Heart right ventricle (tissue), 16 donors: ENCODE measurements at regions not wholly inside any gene's neighbourhood (a gene's known extent, or its start where the extent isn't known, plus 50 kb on each side); places are given as distances from the start of the nearest gene placed in this dataset.

ENCODE experiments used
- ATAC-seq, 8 donors: fragments of 200-7000 bp; cut with Tn5 transposase; one replicate each; pipeline ENCODE4 v1.9.1; 2020; ENCODE audit warnings: mild to moderate bottlenecking in 8 of 8, moderate library complexity in 8 of 8, moderate number of reproducible peaks in 1 of 8
- DNase-seq, 2 donors: peaks; one replicate each; pipeline ENCODE4 v3.0.0-alpha.2; 2020
- H3K27ac ChIP-seq, 10 donors: fragments of 200-600 bp; sonication (generic) in 2 of 10; one replicate each; pipeline versions ENCODE4 v1.5.0 to v1.8.0; 2020 to 2022; ENCODE audit warnings: mild to moderate bottlenecking in 3 of 10
- H3K27me3 ChIP-seq, 7 donors: fragments of 200-600 bp; one replicate each; pipeline ENCODE4 v1.8.0; 2021 to 2022; ENCODE audit warnings: mild to moderate bottlenecking in 2 of 7
- H3K36me3 ChIP-seq, 9 donors: fragments of 200-600 bp; sonication (generic) in 1 of 9; one replicate each; pipeline versions ENCODE4 v1.5.0 to v1.8.0; 2020 to 2022; ENCODE audit warnings: mild to moderate bottlenecking in 2 of 9
- H3K4me1 ChIP-seq, 9 donors: fragments of 200-600 bp; sonication (generic) in 1 of 9; one replicate each; pipeline versions ENCODE4 v1.5.0 to v1.8.0; 2020 to 2022; ENCODE audit warnings: mild to moderate bottlenecking in 4 of 9
- H3K4me3 ChIP-seq, 10 donors: fragments of 200-600 bp; sonication (generic) in 2 of 10; one replicate each; pipeline versions ENCODE4 v1.5.0 to v1.8.0; 2020 to 2022; ENCODE audit warnings: mild to moderate bottlenecking in 7 of 10, moderate library complexity in 2 of 10
- H3K9me3 ChIP-seq, 11 donors: fragments of 200-600 bp in 10 of 11; sonication (generic) in 2 of 11; one replicate each; pipeline versions ENCODE4 v1.5.0 to v1.8.0; 2013 to 2022; ENCODE audit warnings: mild to moderate bottlenecking in 2 of 11, control low read depth in 1 of 11, moderate library complexity in 1 of 11
- WGBS, 2 donors: extraction: QIAGEN DNeasy Blood & Tissue Kit; methylation state at CpG; one replicate each; pipeline ENCODE4 v1.1.7; 2013; ENCODE audit warnings: inconsistent platforms in 1 of 2; 5-methylcytosine and 5-hydroxymethylcytosine counted together
- intact Hi-C, 10 donors: fragments of 100-400 bp; cut with DNase I; formaldehyde crosslinking; loops; one replicate each; pipeline versions ENCODE4 v1.11.1 to v1.14.2; 2022
- TF ChIP-seq, protein P1 (sequence below), 9 donors: fragments of 200-600 bp; sonication (generic) in 2 of 9; IDR thresholded peaks; one replicate each; pipeline versions ENCODE4 v1.5.0 to v1.8.0; 2021 to 2022; ENCODE audit warnings: antibody characterized with exemption in 9 of 9, mild to moderate bottlenecking in 5 of 9, moderate library complexity in 1 of 9
- donor health status: Arrhythmogenic right ventricular cardiomyopathy.
- donor health status: ischemic (EF 13 %, LVEDD 7.1; RV severe dilation, severe dysfunction).
- donor health status: healthy with polysubstance abuse.
- donor health status: DM: no; HTN: yes; CAD: no.
- donor health status: DM: no; HTN: no; CAD: no.
- donor health status: ischemic (EF 25% LVEDD 6.9; RV normal size, moderate dysfunction).
- donor health status: ischemic (EF 25% LVEDD 5.7; RV mildly dilated, moderate dysfunction).
- donor health status: healthy.
- donor health status: DM: yes; HTN: yes; CAD: no.
- donor health status: Ischemic cardiomyopathy.
- donor health status: ischemic (EF 35%, LVEDD 5.7; RV mildly dilated, moderate dysfunction).
- donor health status: nonischemic (EF 11% LVEDD 7.7; RV severe dilation, severe dysfunction).
- donor health status: DM: yes; HTN: yes; CAD: no.
- donor health status: PGD.
- donor health status: ischemic (EF 29% LVEDD 5.4; RV normal size, mild dysfunction).
- donor health status: nonischemic (EF 23%, LVEDD 6.1; RV moderate dilation, normal function).

DNA sequence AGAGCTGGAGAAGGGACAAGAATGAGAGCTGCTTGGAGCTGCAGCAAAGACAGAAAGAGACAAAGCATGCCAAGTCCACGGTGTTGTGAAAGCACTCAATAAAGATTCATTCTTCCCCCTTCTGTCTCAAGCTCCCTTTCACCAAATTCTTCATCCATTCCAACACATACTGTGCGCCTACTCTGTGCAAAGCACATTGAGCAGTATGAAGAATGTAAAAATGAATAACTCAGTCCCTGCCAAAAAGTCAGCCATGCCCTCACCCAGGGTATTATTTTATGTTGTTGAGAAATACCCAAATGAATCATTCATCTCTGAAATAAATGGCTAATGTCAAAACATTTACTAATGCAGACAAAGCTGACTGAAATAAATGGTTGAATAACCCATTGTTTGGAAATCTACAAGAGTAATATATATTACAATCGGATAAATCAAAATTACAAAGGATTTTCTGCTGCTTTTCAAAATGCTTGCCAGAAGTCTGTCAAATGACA lies 282.9 kb upstream of the IRX5 start:
- ATAC-seq, result no peak
- TF ChIP-seq, protein P1, sequence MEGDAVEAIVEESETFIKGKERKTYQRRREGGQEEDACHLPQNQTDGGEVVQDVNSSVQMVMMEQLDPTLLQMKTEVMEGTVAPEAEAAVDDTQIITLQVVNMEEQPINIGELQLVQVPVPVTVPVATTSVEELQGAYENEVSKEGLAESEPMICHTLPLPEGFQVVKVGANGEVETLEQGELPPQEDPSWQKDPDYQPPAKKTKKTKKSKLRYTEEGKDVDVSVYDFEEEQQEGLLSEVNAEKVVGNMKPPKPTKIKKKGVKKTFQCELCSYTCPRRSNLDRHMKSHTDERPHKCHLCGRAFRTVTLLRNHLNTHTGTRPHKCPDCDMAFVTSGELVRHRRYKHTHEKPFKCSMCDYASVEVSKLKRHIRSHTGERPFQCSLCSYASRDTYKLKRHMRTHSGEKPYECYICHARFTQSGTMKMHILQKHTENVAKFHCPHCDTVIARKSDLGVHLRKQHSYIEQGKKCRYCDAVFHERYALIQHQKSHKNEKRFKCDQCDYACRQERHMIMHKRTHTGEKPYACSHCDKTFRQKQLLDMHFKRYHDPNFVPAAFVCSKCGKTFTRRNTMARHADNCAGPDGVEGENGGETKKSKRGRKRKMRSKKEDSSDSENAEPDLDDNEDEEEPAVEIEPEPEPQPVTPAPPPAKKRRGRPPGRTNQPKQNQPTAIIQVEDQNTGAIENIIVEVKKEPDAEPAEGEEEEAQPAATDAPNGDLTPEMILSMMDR (IDR thresholded peaks at IDR 0.05), result no peak
- no peaks in the 10 kb centered on the region for H3K36me3 ChIP-seq
- DNase-seq, result no peak
- H3K27ac ChIP-seq, result no peak overlapping the region
- H3K4me3 ChIP-seq, result no peak overlapping the region
- 58 to 73% methylated on average over 3 of the region's 3 CpGs for WGBS, 2 donors
- H3K27me3 ChIP-seq, result peaks cover 0 to 1% (median 0%) of the 10 kb centered on the region in 7 donors
- H3K9me3 ChIP-seq, result no peaks in the 10 kb centered on the region
- peaks cover 0 to 3% (median 0%) of the 10 kb centered on the region in 9 donors for H3K4me1 ChIP-seq
- intact Hi-C loops, result loop anchor here in 1 of 10 donors (10.0 kb wide), 1 partner anchor 363 kb away; the partner anchor contains the start of gene IRX3

DNA sequence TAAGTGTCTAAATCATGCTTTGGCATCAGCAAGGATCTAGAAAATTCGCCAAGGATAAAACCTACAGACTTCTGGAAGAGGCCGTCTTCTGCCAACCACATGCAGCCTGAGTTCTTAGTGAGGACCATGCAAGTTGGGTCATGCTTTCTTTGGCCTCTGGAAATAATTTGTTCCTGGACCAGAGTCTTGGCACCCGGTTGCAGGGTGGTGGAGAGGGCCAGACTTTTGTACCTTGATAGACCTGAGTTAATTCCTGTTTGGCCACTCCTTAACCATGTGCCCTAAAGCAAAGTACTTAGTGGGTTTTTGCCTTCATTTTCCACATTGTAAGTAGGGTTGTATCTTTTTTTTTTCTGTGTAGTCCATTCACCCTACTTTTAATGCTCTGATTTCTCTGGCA lies 283.4 kb upstream of the IRX5 start:
- intact Hi-C loops, result loop anchor here in 1 of 10 donors (10.0 kb wide), 1 partner anchor 362 kb away; the partner anchor contains the start of gene IRX3
- TF ChIP-seq, protein P1 (IDR thresholded peaks at IDR 0.05), result no peak
- DNase-seq (no peak), ATAC-seq (no peak)
- Histone ChIP-seq H3K9me3 (no peaks in the 10 kb centered on the region), H3K4me1 (peaks cover 0 to 3% (median 0%) of the 10 kb centered on the region in 9 donors), H3K27me3 (peaks cover 0 to 5% (median 0%) of the 10 kb centered on the region in 7 donors), H3K27ac (no peak overlapping the region), H3K4me3 (no peak overlapping the region), H3K36me3 (no peaks in the 10 kb centered on the region)
- 91 to 92% methylated on average over 3 of the region's 3 CpGs for WGBS, 2 donors

DNA sequence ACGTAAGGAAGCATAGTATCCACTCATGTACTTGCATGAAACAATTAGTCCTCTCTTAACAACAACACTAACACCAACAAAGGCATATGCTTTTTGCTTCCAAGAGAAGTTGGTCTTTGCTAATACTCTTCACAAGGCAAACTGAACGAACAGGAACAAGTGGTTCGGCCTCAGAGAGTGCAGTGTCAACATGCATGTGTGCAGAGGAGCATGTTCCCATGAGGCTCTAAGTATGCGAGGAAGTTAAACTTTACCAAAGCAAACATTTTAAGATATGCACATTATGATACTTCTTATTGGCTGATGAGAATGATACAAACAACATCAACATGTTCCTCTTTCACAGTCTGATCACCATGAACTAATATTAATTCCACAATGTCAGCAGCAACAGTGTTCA lies 285.3 kb upstream of the IRX5 start:
- ATAC-seq, result no peak
- 78 to 83% methylated on average over 4 of the region's 4 CpGs for WGBS, 2 donors

DNA sequence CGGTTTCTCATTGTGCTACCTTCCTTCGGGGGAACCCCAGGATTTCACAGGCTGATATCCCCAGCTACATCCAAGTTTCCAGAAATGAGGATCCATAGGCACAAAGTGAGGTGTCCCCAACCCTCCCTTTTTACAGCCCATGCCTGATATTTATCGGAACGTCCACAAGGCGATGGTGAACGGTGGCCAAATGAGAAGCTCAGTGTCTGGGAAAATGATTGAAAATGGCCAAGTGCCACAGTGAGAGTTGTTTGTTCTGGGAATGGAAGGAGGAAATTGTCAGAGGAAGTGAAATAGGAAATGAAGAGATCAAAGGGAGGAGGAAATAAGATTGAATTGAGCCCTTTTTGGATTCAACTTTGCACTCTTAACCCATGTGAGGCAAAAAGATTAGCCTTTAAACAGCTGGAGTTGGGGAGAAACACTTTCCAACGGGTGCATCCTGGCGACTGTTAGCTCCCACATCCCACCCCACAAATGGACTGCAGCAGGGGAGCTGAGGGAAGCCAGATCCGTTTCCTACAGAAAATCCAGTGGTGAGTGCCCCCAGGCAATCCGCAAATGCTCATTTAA lies 294.4 kb upstream of the IRX5 start:
- H3K36me3 ChIP-seq, result no peaks in the 10 kb centered on the region
- H3K4me3 ChIP-seq, result no peak overlapping the region
- H3K9me3 ChIP-seq, result no peaks in the 10 kb centered on the region
- no peak for DNase-seq
- ATAC-seq, result peak in 3 of 8 donors; percentile 51 to 67 (median 65)
- TF ChIP-seq, protein P1 (IDR thresholded peaks at IDR 0.05), result no peak
- no peak overlapping the region for H3K27ac ChIP-seq
- no peaks in the 10 kb centered on the region for H3K27me3 ChIP-seq
- WGBS, 2 donors, result 57 to 60% methylated on average over 10 of the region's 10 CpGs
- intact Hi-C loops, result loop anchor here in 2 of 10 donors (10.0 kb wide), 2 partner anchors 298 to 308 kb away; partner anchors contain the start of gene IRX5 (in 1 of the 2)
- H3K4me1 ChIP-seq, result peaks cover 0 to 7% (median 0%) of the 10 kb centered on the region in 9 donors

More for the DNA sequence above, 285.3 kb upstream of the IRX5 start:
- H3K36me3 ChIP-seq, result no peaks in the 10 kb centered on the region
- no peaks in the 10 kb centered on the region for H3K9me3 ChIP-seq
- DNase-seq, result no peak
- no peak overlapping the region for H3K27ac ChIP-seq
- H3K4me3 ChIP-seq, result no peak overlapping the region
- peaks cover 0 to 5% (median 0%) of the 10 kb centered on the region in 7 donors for H3K27me3 ChIP-seq
- TF ChIP-seq, protein P1 (IDR thresholded peaks at IDR 0.05), result no peak
- intact Hi-C loops, result loop anchor here in 1 of 10 donors (10.0 kb wide), 1 partner anchor 361 kb away; the partner anchor contains the start of gene IRX3
- H3K4me1 ChIP-seq, result peaks cover 0 to 3% (median 0%) of the 10 kb centered on the region in 9 donors
